Naive thymus-derived CD8-positive, alpha-beta T cell (primary cell): ENCODE measurements at regions not wholly inside any gene's neighbourhood (a gene's known extent, or its start where the extent isn't known, plus 50 kb on each side); places are given as distances from the start of the nearest gene placed in this dataset.

Experiments
- ATAC-seq, 2 donors: fragments of 150-1000 bp; cut with Tn5 transposase in 1 of 2; sonication (Bioruptor Pico), chemical (Tn5 transposase) in 1 of 2; 1 replicate in 1 of 2; 2 replicates in 1 of 2; pipeline ENCODE4 v1.10.0; 2021; ENCODE audit warnings: mild to moderate bottlenecking in 2 of 2, moderate library complexity in 2 of 2
- POLR2A ChIA-PET: fragments of 350-600 bp; sonication (Branson Sonifier 250); formaldehyde crosslinking; loops from one replicate; lab custom pipeline; 2021; ENCODE audit warnings: antibody characterized with exemption; lab: Charles Lee
- DNase-seq, 10 donors: peaks; one replicate each; pipeline versions ENCODE4 v3.0.0 to v3.0.0-alpha.2; 2020 to 2022
- H3K27ac Mint-ChIP-seq, 10 donors: one replicate each; pipeline ENCODE4 v1.8.0; 2020 to 2022; ENCODE audit warnings: mild to moderate bottlenecking in 10 of 10, mixed read lengths in 10 of 10, moderate library complexity in 4 of 10, inconsistent platforms in 1 of 10
- H3K27me3 Mint-ChIP-seq, 5 donors: one replicate each; pipeline ENCODE4 v1.8.0; 2021 to 2022; ENCODE audit warnings: mixed read lengths in 5 of 5
- H3K36me3 Mint-ChIP-seq, 3 donors: one replicate each; pipeline ENCODE4 v1.8.0; 2020 to 2022; ENCODE audit warnings: mixed read lengths in 3 of 3, mild to moderate bottlenecking in 2 of 3, inconsistent platforms in 1 of 3
- H3K4me1 Mint-ChIP-seq, 4 donors: one replicate each; pipeline ENCODE4 v1.8.0; 2021 to 2022; ENCODE audit warnings: mixed read lengths in 4 of 4
- H3K4me3 Mint-ChIP-seq, 10 donors: one replicate each; pipeline ENCODE4 v1.8.0; 2020 to 2022; ENCODE audit warnings: mild to moderate bottlenecking in 10 of 10, mixed read lengths in 10 of 10, moderate library complexity in 6 of 10, inconsistent platforms in 1 of 10
- H3K9me3 Mint-ChIP-seq, 9 donors: one replicate each; pipeline ENCODE4 v1.8.0; 2020 to 2022; ENCODE audit warnings: mixed read lengths in 9 of 9, mild to moderate bottlenecking in 3 of 9, inconsistent platforms in 1 of 9, moderate library complexity in 1 of 9

GRCh38 chr6:21881969-21882465 lies 288.5 kb downstream of the SOX4 start:
- Mint-ChIP-seq H3K4me3 (no peak overlapping the region), H3K9me3 (peaks cover 0 to 13% (median 5%) of the 10 kb centered on the region in 9 donors), H3K36me3 (no peaks in the 10 kb centered on the region), H3K4me1 (peaks cover 0 to 15% (median 7%) of the 10 kb centered on the region in 4 donors), H3K27me3 (no peaks in the 10 kb centered on the region), H3K27ac (no peak overlapping the region)
- no peak for DNase-seq
- ATAC-seq = no peak
- POLR2A ChIA-PET = no interaction called here

GRCh38 chr6:21883595-21884328 lies 290.2 kb downstream of the SOX4 start:
- Mint-ChIP-seq H3K36me3 (no peaks in the 10 kb centered on the region), H3K4me3 (no peak overlapping the region), H3K4me1 (peaks cover 0 to 9% (median 4%) of the 10 kb centered on the region in 4 donors), H3K27ac (peak overlapping the region in 3 of 10 donors; percentile 36 to 60 (median 37)), H3K27me3 (no peaks in the 10 kb centered on the region), H3K9me3 (peaks cover 0 to 8% (median 2%) of the 10 kb centered on the region in 9 donors)
- POLR2A ChIA-PET = no interaction called here
- ATAC-seq (no peak), DNase-seq (peak in 3 of 10 donors; percentile 5 to 18 (median 12))

GRCh38 chr6:21885111-21885510 lies 291.6 kb downstream of the SOX4 start:
- Mint-ChIP-seq H3K4me1 (peaks cover 0 to 9% (median 4%) of the 10 kb centered on the region in 4 donors), H3K9me3 (peaks cover 0 to 4% (median 0%) of the 10 kb centered on the region in 9 donors), H3K27ac (no peak overlapping the region), H3K36me3 (no peaks in the 10 kb centered on the region), H3K4me3 (no peak overlapping the region), H3K27me3 (peaks cover 0 to 3% (median 0%) of the 10 kb centered on the region in 5 donors)
- POLR2A ChIA-PET = no interaction called here
- ATAC-seq (no peak), DNase-seq (no peak)

GRCh38 chr6:21885532-21886114 lies 292.1 kb downstream of the SOX4 start:
- H3K27me3 Mint-ChIP-seq = peaks cover 0 to 3% (median 0%) of the 10 kb centered on the region in 5 donors
- H3K4me3 Mint-ChIP-seq = no peak overlapping the region
- POLR2A ChIA-PET = no interaction called here
- H3K36me3 Mint-ChIP-seq = no peaks in the 10 kb centered on the region
- no peak for DNase-seq
- H3K9me3 Mint-ChIP-seq = peaks cover 0 to 3% (median 0%) of the 10 kb centered on the region in 9 donors
- peaks cover 0 to 9% (median 4%) of the 10 kb centered on the region in 4 donors for H3K4me1 Mint-ChIP-seq
- ATAC-seq = no peak
- H3K27ac Mint-ChIP-seq = no peak overlapping the region

GRCh38 chr6:21886542-21887151 lies 293.1 kb downstream of the SOX4 start:
- peaks cover 0 to 3% (median 0%) of the 10 kb centered on the region in 5 donors for H3K27me3 Mint-ChIP-seq
- no peak for DNase-seq
- POLR2A ChIA-PET = no interaction called here
- no peaks in the 10 kb centered on the region for H3K36me3 Mint-ChIP-seq
- H3K9me3 Mint-ChIP-seq = peaks cover 0 to 3% (median 0%) of the 10 kb centered on the region in 9 donors
- ATAC-seq = no peak
- no peak overlapping the region for H3K4me3 Mint-ChIP-seq
- H3K4me1 Mint-ChIP-seq = peaks cover 0 to 9% (median 4%) of the 10 kb centered on the region in 4 donors
- H3K27ac Mint-ChIP-seq = no peak overlapping the region

- no peak for DNase-seq
- Mint-ChIP-seq H3K27ac (no peak overlapping the region), H3K9me3 (peaks cover 0 to 3% (median 0%) of the 10 kb centered on the region in 9 donors), H3K4me3 (no peak overlapping the region), H3K4me1 (peaks cover 0 to 9% (median 4%) of the 10 kb centered on the region in 4 donors), H3K36me3 (no peaks in the 10 kb centered on the region), H3K27me3 (peaks cover 0 to 3% (median 0%) of the 10 kb centered on the region in 5 donors)
- POLR2A ChIA-PET = no interaction called here
- ATAC-seq = no peak
These were observed 294.0 kb downstream of the SOX4 start for GRCh38 chr6:21887231-21888185.

GRCh38 chr6:21891080-21891479 lies 297.5 kb downstream of the SOX4 start:
- no peak for ATAC-seq
- POLR2A ChIA-PET = no interaction called here

GRCh38 chr6:21893793-21894192 lies 300.2 kb downstream of the SOX4 start:
- Mint-ChIP-seq H3K27ac (no peak overlapping the region), H3K27me3 (peaks cover 0 to 3% (median 0%) of the 10 kb centered on the region in 5 donors), H3K9me3 (peaks cover 0 to 3% (median 0%) of the 10 kb centered on the region in 9 donors), H3K36me3 (no peaks in the 10 kb centered on the region), H3K4me1 (no peaks in the 10 kb centered on the region), H3K4me3 (no peak overlapping the region)
- no peak for DNase-seq
- no peak for ATAC-seq
- POLR2A ChIA-PET = no interaction called here

More at GRCh38 chr6:21891080-21891479, 297.5 kb downstream of the SOX4 start:
- H3K36me3 Mint-ChIP-seq = no peaks in the 10 kb centered on the region
- H3K9me3 Mint-ChIP-seq = peaks cover 0 to 3% (median 0%) of the 10 kb centered on the region in 9 donors
- H3K27me3 Mint-ChIP-seq = peaks cover 0 to 3% (median 0%) of the 10 kb centered on the region in 5 donors
- H3K27ac Mint-ChIP-seq = no peak overlapping the region
- no peak for DNase-seq
- H3K4me1 Mint-ChIP-seq = no peaks in the 10 kb centered on the region
- no peak overlapping the region for H3K4me3 Mint-ChIP-seq

GRCh38 chr6:21895555-21895954 lies 302.0 kb downstream of the SOX4 start:
- DNase-seq (no peak), ATAC-seq (no peak)
- Mint-ChIP-seq H3K36me3 (no peaks in the 10 kb centered on the region), H3K9me3 (peaks cover 0 to 2% (median 0%) of the 10 kb centered on the region in 9 donors), H3K27ac (peak overlapping the region in 1 of 10 donors; percentile 26), H3K27me3 (no peaks in the 10 kb centered on the region), H3K4me3 (peak overlapping the region in 1 of 10 donors; percentile 1), H3K4me1 (no peaks in the 10 kb centered on the region)
- POLR2A ChIA-PET = no interaction called here

GRCh38 chr6:21898107-21898796 lies 304.7 kb downstream of the SOX4 start:
- no peaks in the 10 kb centered on the region for H3K36me3 Mint-ChIP-seq
- no peaks in the 10 kb centered on the region for H3K27me3 Mint-ChIP-seq
- ATAC-seq (no peak), DNase-seq (no peak)
- H3K27ac Mint-ChIP-seq = peak overlapping the region in 1 of 10 donors; percentile 9
- no peak overlapping the region for H3K4me3 Mint-ChIP-seq
- no peaks in the 10 kb centered on the region for H3K4me1 Mint-ChIP-seq
- POLR2A ChIA-PET = no interaction called here
- peaks cover 0 to 4% (median 0%) of the 10 kb centered on the region in 9 donors for H3K9me3 Mint-ChIP-seq

- DNase-seq (no peak), ATAC-seq (no peak)
- Mint-ChIP-seq H3K4me1 (no peaks in the 10 kb centered on the region), H3K36me3 (no peaks in the 10 kb centered on the region), H3K4me3 (no peak overlapping the region), H3K9me3 (peaks cover 0 to 4% (median 0%) of the 10 kb centered on the region in 9 donors), H3K27ac (no peak overlapping the region), H3K27me3 (no peaks in the 10 kb centered on the region)
- POLR2A ChIA-PET = no interaction called here
These were observed 306.2 kb downstream of the SOX4 start for GRCh38 chr6:21899708-21900107.
